ENCODE measurements at regions not wholly inside any gene's neighbourhood (a gene's known extent, or its start where the extent isn't known, plus 50 kb on each side); places are given as distances from the start of the nearest gene placed in this dataset.

DNA sequence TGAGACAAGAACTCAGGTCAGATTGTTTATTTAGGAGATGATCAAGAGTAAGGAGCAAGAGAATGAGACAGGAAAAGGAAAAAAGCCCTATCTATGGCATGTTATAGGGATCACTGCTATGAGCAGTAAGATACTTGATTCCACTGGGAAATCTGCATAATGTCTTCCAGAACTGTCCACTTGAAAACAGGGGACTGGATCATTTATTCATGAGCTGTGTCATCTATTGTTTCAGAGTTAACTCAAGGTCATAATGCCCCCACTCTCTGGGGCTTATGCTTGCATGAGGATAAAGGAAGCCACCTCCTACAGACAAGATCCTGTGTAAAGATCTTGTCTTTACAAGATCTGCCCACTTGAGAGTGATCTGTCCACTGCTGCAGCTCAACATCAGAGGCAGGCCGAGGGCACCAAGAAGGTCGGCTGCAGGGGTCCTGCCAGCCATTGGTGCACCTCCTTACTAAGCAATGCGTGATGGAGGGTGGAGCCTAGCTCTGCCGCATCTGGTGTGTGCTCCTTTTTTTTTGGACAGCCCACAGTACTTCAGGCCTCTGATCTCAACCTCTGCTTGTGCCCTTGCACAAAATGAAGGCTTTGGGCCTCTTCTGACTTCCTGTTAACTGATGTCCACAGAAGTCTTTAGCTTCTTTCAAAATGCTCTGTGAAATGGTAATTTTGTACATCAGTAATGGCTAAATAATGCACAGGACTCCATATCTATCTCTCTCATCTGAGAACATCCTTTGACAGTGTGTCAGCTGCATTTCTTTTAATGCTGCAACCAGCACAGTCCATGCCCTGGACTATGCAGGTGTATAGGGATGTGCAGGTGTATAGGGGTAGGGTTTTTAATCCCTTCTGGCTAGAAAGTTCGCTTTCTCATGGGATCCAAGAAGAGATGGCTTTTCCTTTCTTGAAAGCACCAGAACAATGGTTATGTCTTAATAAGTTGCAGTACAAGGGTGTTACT, 95.9 kb upstream of the TRPC3 start:
- Mint-ChIP-seq H3K36me3 (ENCODE audit: insufficient read depth, unreplicated experiment) (no peaks in the 10 kb centered on the region), H3K27me3 (ENCODE audit: insufficient read depth, unreplicated experiment) (peaks cover 5% of the 10 kb centered on the region), H3K27ac (ENCODE audit: unreplicated experiment) (no peak overlapping the region), H3K4me3 (ENCODE audit: unreplicated experiment) (no peak overlapping the region), H3K9me3 (ENCODE audit: unreplicated experiment) (no peaks in the 10 kb centered on the region), H3K4me1 (ENCODE audit: low read depth, unreplicated experiment) (no peaks in the 10 kb centered on the region)
- Histone ChIP-seq H3K27me3 (replicated peaks; ENCODE audit: control insufficient read depth, insufficient read depth, low read length) (no peaks in the 10 kb centered on the region), H3K36me3 (ENCODE audit: control insufficient read depth, insufficient read depth, low read length) (no peaks in the 10 kb centered on the region), H3K4me3 (ENCODE audit: low read depth, low read length) (no peak overlapping the region), H3K9me3 (no peaks in the 10 kb centered on the region), H3K4me1 (no peaks in the 10 kb centered on the region)
- DNase-seq: no peak
- no TSS peak for BruUV-seq (replicated peaks)
- ChIA-PET CTCF (no interaction called here), POLR2A (no interaction called here)
- TF ChIP-seq, protein P1, sequence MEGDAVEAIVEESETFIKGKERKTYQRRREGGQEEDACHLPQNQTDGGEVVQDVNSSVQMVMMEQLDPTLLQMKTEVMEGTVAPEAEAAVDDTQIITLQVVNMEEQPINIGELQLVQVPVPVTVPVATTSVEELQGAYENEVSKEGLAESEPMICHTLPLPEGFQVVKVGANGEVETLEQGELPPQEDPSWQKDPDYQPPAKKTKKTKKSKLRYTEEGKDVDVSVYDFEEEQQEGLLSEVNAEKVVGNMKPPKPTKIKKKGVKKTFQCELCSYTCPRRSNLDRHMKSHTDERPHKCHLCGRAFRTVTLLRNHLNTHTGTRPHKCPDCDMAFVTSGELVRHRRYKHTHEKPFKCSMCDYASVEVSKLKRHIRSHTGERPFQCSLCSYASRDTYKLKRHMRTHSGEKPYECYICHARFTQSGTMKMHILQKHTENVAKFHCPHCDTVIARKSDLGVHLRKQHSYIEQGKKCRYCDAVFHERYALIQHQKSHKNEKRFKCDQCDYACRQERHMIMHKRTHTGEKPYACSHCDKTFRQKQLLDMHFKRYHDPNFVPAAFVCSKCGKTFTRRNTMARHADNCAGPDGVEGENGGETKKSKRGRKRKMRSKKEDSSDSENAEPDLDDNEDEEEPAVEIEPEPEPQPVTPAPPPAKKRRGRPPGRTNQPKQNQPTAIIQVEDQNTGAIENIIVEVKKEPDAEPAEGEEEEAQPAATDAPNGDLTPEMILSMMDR (IDR thresholded peaks at IDR 0.05; ENCODE audit: insufficient read depth in 1 of 2, low read depth in 1 of 2, low read length in 1 of 2, severe bottlenecking in 1 of 2, unreplicated experiment in 1 of 2): no peak
- intact Hi-C loops (cut with micrococcal nuclease; ENCODE audit: unreplicated experiment): no loop called here

DNA sequence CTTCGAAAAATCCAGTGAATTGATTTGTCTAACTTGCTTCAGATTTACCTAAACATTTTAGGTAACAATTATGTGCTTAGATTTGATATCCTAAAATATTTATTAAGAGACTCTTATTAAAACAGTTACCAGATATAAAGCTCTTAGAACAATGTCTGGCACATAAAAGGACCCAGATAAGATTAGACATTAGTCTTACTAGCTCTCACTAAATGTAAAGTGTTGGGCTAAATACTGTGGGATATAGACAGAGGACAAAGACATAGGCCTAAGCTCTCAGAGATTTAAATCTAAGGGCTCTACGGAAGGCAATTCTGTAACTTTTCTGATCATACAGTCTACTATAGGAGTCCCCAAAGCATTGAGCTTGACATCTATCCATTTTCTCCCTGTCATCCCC, 94.4 kb upstream of the TRPC3 start:
- Histone ChIP-seq H3K27me3 (replicated peaks; ENCODE audit: control insufficient read depth, insufficient read depth, low read length) (no peaks in the 10 kb centered on the region), H3K36me3 (ENCODE audit: control insufficient read depth, insufficient read depth, low read length) (no peaks in the 10 kb centered on the region), H3K9me3 (no peaks in the 10 kb centered on the region), H3K4me1 (no peaks in the 10 kb centered on the region), H3K4me3 (ENCODE audit: low read depth, low read length) (no peak overlapping the region)
- intact Hi-C loops (cut with micrococcal nuclease; ENCODE audit: unreplicated experiment): no loop called here
- Mint-ChIP-seq H3K9me3 (ENCODE audit: unreplicated experiment) (no peaks in the 10 kb centered on the region), H3K4me1 (ENCODE audit: low read depth, unreplicated experiment) (no peaks in the 10 kb centered on the region), H3K4me3 (ENCODE audit: unreplicated experiment) (no peak overlapping the region), H3K36me3 (ENCODE audit: insufficient read depth, unreplicated experiment) (no peaks in the 10 kb centered on the region), H3K27ac (ENCODE audit: unreplicated experiment) (no peak overlapping the region), H3K27me3 (ENCODE audit: insufficient read depth, unreplicated experiment) (peaks cover 4% of the 10 kb centered on the region)
- TF ChIP-seq, protein P1 (IDR thresholded peaks at IDR 0.05; ENCODE audit: insufficient read depth in 1 of 2, low read depth in 1 of 2, low read length in 1 of 2, severe bottlenecking in 1 of 2, unreplicated experiment in 1 of 2): no peak
- BruUV-seq (replicated peaks): no TSS peak
- POLR2A ChIA-PET: no interaction called here
- CTCF ChIA-PET: no interaction called here
- DNase-seq: no peak

DNA sequence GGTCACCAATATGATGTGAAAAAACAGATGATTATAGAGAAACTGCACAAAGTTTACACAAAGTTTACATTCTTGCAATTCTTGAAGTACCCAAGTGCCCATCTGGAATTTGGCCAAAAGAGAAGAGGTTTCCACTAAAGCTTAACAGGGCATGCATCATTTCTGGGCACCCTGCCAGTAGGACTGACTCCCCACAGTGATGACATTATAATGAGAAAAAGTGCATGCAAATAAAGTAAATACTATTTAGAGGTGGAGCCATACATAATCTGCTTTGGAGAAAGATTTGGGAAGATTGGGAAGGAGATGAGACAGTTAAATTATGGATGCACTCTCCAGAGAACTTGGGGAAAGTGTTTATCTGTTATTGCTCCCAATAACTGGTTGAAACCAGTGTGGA, 93.7 kb upstream of the TRPC3 start:
- no peak overlapping the region for H3K27ac Mint-ChIP-seq (ENCODE audit: unreplicated experiment)
- Histone ChIP-seq H3K27me3 (replicated peaks; ENCODE audit: control insufficient read depth, insufficient read depth, low read length) (no peaks in the 10 kb centered on the region), H3K36me3 (ENCODE audit: control insufficient read depth, insufficient read depth, low read length) (no peaks in the 10 kb centered on the region), H3K4me1 (no peaks in the 10 kb centered on the region), H3K9me3 (no peaks in the 10 kb centered on the region), H3K4me3 (ENCODE audit: low read depth, low read length) (no peak overlapping the region)
- no peaks in the 10 kb centered on the region for H3K4me1 Mint-ChIP-seq (ENCODE audit: low read depth, unreplicated experiment)
- no peak for DNase-seq
- BruUV-seq (replicated peaks): no TSS peak
- TF ChIP-seq, protein P1 (IDR thresholded peaks at IDR 0.05; ENCODE audit: insufficient read depth in 1 of 2, low read depth in 1 of 2, low read length in 1 of 2, severe bottlenecking in 1 of 2, unreplicated experiment in 1 of 2): no peak
- H3K27me3 Mint-ChIP-seq (ENCODE audit: insufficient read depth, unreplicated experiment): peaks cover 5% of the 10 kb centered on the region
- ChIA-PET POLR2A (no interaction called here), CTCF (no interaction called here)
- intact Hi-C loops (cut with micrococcal nuclease; ENCODE audit: unreplicated experiment): no loop called here
- H3K36me3 Mint-ChIP-seq (ENCODE audit: insufficient read depth, unreplicated experiment): no peaks in the 10 kb centered on the region
- no peak overlapping the region for H3K4me3 Mint-ChIP-seq (ENCODE audit: unreplicated experiment)
- no peaks in the 10 kb centered on the region for H3K9me3 Mint-ChIP-seq (ENCODE audit: unreplicated experiment)
